ENCODE measurements at regions not wholly inside any gene's neighbourhood (a gene's known extent, or its start where the extent isn't known, plus 50 kb on each side); places are given as distances from the start of the nearest gene placed in this dataset.

DNA sequence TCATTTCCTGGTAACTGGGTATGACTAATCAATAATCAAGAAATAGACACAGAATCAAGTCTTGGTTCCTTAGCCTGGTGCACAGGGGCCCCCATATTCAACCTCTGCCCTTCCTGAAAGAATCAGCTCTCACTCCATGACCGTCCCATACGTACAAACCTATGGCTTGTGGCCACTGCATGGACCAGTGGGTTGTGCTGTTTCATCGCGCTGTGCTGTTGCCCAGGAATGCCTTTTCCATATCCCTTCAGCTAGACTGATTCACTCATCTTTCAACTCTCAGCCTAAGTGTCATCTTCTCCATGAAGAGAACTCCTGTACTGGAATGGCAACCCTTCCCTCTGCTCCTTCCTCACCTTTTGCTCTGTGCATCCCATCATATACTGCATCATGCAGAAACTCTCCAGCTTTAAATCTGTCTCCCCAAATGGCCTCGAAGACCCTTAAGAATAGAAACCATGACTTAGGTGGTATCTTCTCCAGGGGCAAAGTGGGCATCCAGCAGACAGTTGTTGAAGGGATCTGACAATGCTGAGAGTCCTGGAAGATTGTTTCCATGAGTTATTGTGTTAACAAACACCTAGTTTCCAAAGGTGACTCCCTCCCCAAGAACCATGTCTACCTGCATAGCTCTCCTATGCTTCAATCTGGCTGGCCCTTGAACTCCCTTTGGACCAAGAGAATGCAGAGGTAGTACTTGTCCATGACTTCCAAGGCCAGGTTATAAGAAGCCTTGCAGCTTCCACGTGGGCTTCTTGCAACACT, 180.8 kb downstream of the ACTL7B start:
- no peak for DNase-seq

DNA sequence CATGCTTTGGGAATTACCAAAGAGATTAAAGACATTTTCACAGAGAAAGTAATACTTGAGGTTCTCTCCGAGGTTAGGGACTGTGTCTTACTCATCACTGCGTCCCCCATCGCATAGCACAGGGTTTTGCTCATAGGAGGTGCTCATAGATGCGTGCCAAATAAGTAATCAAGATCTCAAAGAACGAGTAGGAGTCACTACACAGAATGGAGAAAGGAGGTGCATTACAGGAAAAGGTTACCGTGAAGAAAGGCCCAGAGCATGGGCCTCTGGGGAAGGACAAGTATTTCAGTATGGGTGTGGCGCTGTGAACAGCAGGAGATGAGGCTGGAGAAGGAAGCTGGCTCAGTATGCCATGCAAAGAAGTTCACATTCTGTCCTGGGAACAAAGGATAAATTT, 182.4 kb downstream of the ACTL7B start:
- DNase-seq = no peak

DNA sequence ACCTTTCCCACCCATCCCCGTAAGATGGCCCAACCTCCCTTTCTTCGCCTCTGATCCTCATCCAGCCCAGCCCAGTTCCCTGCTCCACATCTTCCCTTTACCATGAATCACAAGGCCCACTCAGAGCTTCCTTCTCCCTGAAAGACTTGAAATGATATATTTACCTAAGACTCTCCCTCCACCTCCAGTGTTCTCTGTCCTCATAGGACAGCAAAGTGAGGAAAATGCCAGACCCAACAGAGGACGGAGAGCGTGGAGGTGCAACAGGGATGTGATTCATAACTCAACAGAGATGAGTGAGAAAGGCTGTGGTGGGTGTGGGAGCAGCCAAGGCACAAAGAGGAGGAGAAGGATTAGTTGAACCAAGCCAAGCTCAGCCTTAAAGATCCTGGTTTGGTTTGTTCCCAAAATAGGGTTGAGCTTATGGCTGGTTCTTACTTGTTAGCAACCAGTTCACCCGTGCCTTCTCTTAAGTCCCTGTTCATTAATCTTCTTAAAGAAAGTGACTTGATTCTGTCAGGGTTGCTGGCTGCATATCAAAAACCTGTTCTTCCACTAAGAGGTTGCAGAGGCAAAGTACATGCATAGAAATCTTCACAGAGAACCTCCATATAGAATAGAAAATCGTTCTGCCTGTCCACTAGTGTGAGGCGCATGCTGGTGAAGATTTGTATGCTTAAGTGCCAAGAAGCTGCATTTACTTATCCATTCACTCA, 183.2 kb downstream of the ACTL7B start:
- no peak for DNase-seq

DNA sequence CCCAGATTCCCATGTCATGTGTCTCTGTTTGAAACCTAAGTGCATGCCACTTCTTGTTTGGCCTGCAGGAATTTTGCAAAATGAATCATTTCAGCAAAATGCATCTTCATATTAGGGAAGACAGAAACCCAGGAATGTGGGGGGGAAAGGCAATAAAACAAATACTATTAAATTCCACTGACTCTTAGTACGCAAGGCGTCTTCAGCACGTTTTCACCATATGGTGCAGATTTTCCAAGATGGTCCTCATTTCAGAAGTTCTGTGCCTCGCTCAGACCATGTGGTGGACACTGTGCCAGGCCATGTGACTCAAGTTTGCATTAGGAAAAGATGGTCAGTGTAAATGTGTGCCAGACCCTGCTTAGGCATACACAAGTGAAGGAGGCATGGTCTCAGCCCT, 184.0 kb downstream of the ACTL7B start:
- no peak for DNase-seq

DNA sequence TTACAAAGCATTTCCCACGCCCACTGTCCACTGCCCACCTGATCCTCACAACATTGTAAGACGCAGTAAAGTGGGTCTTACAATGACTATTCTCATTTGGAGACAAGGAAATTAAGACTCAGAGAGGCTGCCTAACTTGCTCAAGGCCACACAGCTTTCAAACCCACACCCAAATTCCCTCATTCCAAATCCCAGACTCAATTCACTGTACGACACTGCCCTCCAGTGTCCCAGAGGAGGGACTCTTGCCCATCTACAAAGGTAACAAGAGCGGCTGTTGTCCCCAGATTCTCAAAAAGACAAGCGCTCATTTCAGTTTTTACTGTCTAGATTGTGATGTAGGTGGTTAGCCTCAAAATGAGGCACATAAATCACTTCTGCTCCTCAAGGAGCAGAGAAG, 184.6 kb downstream of the ACTL7B start:
- no peak for DNase-seq

DNA sequence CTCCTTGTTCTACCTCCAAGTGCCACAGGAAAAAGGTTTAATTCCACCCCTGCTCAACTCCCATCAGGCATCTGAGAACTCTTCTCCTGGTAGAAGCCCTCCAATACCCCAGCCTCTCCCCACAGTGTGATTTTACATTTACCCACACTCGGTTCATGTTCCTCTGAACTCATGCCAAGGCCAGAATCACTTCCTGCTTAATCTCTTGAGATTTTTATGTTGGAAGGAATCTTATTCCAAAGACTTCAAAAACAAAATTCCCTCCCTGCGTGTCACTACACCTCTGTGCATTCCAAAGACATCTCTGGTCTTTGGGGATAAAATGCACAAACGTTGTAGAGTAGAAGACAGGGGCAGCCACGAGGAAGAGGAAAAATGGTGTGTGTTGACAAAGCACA, 186.8 kb downstream of the ACTL7B start:
- DNase-seq = no peak

DNA sequence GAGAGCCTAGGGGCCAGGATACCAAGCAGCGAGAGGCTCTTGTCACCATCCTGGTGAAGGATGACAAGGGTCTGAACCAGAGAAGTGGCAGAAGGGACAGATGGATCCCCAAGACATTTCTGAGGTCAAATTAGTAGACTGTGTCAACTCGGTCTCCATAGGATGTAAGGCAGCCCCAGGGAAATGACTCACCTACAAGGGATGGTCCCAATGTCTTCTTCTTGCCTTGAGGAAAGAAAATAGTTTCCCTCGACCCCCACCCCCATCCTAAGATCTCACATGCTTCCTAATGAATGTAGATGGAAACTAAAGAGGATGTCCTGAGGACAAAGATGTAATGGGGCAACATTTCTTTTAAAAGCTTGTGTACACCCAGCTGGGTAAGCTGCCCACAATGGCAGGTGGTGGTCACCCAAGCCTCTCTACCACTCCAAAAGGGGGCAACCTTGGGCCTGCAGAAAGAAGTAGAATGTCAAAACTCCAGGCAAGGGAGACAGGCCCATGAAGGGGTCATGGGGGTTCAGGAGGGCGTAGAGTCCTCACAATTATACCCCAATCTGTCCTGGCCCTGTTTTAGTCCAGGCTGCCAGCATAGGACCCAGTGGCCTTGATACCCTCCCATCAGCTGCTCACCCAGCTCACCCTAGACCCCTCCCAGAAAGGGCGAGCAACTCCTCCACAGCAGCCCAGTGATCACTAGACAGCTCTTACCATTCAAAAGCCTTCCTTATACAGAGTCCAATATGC, 187.4 kb downstream of the ACTL7B start:
- no peak for DNase-seq

DNA sequence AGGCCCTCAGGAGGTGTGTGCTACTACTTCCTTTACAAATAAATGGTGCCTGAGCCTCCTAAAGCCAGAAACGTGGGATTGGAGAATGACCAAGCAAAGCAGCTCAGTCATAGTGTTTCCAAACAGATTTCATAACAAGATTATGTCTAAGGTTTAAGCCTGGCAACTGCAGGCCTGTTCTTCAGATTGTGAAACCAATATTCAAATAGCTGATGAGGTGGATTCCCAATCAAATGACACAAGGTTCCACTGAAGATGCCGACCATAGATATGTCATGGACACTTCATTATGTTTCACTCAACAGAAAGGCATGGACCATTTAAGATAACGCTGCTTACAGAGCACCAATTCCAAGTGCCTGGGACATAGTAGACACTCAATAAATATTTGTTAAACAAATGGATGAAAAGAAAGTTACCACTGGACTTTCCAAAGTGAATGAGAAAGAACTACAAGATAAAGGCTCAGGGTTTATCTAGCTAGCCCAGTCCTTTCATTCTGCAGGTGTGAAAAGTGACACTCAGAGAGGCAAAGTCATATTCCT, 189.5 kb downstream of the ACTL7B start:
- DNase-seq = no peak

DNA sequence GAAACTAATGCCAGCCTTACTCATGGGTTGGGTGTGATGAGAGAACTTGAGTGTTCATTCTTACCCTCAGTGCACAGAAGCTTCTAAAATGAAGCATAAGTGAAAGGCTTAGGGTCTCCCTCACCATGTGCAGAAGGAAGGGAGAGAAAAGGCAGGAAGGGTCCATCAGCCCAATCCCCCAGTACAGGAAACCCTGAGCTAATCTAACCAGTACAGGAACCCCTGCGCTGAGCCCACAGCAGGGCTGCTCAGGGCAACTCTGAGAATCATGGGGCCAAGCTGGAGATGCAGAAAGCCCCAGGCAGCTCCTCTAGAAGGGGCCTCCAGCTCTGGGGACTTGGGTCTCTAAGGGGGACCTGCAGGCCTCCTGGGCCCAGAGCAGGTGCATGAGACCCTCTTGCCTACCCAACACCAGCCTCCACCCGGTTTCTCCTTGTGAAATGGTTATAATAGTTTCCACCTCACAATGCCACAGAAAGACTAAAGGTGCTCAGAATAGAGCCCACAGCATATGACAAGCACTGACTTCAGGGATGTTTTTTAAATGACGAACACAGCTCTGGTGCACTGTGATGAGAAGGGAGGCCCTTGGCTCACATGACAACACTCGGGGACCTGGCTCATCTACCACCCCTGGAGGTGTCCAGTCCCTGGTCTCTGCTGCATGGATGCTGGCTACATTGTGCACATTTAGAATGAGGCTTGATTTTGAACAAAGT, 190.1 kb downstream of the ACTL7B start:
- DNase-seq = no peak

DNA sequence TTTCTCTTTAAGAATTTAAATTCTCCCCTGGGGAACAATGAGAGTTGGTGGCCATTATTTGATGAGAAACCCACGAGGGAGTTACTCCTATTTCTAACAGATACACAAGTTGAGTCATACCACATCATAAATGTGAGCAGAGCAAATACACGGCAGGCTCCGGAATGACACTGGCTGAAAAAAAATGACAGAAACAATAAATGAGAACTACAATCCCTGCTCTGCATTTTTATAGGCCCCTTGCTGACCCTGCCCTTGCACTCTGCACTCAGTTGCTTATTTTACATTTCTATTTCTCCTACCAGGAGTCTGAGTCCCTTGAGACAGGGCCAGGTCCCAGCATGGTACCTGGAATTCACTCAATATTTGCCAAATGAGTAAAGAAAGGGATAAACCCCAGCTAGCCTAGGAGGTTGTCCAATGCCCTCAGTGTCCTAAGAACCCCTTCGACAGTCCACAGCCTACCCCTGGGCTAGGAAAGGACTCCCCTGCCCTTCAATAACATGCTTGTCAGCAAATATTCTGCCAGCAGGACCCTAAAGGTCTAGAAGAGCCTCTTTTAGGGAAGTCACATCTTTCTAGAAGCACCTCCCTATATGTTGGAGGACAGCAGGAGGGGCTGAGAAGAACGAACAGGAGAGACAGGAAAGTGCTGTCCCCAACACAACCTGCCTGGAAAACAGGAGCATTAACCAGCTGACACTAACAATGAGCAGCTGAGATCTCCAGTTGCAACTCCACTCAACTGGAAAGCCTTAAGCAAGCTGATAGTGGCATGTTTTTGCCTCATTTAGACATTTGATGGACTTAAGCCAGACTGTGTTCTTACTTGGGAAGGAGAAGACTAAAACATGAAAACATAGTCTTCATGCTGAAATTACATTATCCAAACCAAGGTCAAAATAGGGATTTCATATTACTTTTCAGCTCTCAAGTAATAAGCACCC, 191.2 kb downstream of the ACTL7B start:
- DNase-seq = no peak

DNA sequence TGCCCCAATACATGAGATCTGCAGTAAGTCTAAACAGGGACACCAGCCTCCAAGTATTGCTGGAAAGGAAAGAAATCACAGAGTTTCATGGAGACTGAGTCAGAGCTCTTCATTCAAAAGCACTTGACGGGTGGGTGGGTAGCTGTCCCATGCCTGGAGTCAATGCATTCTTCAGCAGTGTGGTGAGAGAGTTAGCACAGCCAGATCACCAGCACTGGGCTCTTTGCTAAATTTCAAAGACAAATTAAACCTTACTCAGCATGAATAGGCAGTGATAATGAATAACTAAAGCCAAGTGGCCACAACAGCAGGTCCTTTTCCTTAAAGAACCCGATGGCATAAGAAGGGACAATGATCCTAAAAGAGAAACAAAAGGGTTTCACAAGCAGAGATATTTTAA, 192.4 kb downstream of the ACTL7B start:
- DNase-seq = no peak

DNA sequence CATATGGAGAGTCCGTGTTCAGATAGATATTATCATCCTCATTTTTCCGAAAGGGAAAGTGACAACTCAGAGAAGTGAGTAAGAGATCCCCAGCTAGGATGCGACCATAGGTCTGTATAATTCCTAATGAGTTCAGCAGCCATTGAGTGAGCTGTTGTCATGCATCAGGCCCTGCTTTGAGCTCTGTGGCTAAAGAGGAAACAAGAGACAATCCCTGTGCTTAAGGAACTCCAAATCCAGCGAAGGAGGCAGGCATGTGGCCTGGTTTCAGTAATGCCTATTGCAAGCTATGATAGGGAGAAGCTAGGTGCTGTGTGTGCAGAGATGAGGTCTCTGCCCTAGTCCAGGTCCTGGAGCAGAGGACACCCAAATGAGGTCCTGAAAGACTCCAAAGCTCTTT, 192.8 kb downstream of the ACTL7B start:
- no peak for DNase-seq

DNA sequence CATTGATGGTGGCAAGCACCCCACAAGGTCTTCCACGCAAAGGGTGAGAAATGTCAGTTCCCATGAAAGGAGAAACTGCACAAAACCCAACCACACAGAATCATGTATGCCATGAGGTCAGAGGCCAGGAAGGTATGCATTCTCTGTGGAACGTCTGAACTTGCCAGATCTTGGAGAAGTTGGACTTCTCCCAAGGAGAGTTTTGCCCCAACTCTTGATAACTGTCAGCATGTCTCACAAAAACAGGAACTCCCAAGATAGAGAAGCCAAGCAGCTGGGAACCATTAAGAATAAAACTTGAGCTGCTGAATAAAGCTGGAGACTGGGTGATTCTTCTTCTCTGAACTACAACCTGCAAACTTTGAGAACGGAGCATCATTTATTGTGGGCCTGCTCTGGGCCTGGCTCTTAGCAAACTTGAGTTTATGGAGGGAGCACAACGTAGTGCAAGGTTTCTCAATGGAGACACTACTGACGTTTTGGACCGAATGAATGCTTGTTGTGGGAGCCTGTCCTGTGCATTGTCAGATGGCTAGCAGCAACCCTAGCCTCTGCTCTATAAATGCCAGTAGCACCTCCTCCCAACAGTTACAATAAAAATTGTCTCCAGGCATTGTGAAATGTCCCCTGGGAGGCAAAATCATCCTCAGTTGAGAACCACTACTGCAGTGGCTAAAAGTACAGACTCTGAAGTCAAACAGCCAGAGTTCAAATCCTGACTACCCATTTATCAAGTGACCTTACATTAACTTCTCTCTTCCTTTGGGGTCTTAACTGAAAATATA, 193.5 kb downstream of the ACTL7B start:
- DNase-seq = no peak

DNA sequence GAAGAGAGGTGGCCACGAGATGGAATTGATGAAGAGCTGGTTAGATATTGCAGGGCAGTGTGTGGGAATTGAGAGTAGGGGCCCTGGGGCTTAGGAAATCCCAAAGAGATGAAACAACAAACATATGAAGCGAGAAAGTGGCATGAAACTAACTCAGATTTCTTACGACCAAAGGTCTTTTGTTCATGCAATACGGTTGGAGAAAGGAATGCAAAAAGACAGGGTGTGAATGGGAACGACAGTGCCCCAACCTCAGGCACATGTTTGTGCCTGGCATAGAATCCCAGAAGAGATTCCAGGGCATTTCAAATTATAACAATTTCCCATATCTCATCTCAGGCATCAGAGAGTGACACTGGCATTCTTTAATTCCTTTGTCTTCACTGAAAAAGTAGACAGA, 199.2 kb downstream of the ACTL7B start:
- no peak for DNase-seq

DNA sequence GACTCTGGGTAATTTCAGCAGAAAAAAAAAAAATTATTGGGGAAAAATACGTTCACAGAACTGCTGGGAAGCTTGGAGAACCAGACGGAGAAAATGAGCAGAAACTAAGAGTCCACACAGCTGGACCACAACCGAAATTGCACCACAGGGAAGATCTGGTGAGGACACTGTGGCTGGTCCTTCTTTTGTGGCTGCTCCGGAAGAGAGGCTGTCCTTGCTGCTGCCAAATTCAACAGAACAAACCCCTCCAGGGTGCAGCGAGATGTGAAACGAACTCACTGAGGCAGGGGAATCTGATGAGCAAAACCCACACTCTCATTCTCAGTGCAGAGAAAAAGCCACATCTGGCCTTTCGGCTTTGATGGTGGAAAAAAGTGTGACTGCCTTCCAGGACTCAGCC, 200.0 kb downstream of the ACTL7B start:
- no peak for DNase-seq

DNA sequence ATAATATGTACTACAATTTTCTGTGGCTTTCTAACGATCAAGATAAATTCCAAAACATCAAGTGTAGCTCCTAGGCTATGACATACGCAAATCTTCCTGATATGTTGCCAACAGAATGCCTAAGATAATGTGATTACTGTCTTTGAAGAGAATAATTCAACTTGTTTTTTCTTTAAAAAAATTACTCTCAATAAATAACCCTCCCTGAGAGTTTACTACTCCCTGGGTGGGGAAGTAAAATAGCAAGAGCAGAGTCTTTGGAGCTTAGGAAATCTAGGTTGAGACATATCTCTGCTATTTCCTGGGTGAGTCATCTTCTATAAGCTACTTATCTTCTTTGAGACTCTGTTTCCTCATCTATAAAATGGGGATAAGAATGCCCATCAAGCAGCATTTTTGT, 201.2 kb downstream of the ACTL7B start:
- DNase-seq = no peak

DNA sequence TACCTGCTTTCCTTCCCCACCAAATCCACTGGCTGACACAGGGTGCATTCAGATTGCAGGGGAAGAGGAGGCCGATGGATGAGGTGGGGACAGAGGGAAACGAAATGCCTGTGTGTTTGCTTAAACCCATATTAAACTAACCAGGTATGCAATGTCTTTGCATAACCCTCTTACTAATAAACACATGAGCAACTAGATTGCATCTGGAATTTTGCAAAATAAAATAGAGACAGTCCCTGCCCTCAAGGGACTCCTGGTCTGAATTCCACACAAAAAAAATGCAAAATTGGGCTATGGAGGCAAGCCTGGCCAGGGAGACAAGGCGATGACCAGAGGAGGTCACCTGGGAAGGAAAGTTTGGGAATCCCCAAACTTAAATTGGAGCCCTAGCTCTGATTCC, 202.9 kb downstream of the ACTL7B start:
- no peak for DNase-seq

DNA sequence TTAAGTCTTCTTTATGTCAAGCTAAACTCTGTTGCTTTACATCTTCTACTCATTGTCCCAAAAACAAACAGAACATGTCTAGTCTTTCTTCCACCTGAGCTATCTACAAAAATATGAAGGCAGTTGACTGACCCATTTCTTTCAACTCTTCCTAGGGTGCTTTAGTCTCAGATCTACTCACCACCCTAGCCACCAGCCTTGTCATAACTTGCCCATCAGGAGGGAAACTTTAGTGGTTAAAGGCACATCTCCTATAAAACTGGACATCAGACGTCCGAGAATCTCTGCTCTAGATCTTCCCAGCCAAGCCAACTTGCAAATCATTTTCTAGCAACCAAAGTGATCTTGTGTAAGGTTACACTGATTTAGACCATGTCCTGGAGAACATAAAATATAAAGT, 205.0 kb downstream of the ACTL7B start:
- no peak for DNase-seq

DNA sequence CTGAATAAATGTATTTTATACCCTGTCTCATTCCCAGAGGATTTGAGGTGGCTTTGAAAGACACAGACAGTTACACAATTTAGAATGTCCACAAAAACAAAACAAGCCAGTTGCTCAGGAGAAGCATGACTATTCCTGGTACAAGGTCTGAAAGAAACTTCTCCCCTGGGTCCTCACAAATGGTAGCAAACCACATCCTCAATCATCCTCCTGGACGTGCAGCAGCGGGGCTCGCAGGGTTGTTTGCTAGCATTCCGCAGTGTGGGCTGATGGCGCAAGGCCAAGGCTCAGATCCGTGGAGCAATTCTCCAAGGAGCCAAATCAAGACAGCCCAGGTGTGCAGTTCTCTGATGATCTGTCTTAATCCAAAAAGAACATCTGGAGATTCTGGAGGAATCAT, 210.3 kb downstream of the ACTL7B start:
- DNase-seq = no peak

DNA sequence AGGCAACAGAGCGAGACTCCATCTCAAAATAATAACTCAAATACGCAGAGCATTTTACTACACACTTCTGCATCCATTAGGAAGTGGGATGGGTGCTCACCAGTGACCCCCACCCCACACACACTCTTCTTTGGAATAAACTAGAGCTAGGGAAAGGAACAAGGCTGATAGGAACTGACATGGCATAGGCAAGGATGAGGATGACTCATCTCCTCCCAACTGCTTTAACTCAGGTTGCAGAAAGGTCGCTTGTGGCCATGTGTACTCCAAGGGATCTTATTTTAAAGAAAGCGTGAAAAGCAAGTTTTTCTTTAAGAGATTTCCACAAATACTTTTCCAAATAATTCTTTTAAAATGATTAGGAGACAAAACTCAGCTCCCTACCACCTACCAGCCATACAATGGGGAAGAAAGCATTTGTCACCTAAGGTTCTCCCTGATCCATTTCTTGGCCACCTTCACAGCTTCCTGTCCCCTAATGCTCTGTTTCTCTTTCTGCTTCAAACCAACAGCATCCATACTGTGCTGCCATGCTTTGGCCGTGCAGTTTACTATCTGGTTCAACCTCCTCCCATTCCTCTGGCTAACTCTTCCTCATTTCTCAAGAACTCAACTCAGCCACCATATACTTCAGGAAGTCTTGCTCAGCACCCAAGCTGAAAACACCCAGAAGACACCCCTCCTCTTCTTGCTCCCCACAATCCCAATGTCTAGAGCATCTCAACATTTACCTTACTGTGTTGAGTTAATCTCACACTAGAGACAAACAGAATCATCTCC, 211.9 kb downstream of the ACTL7B start:
- no peak for DNase-seq

Measured in NCI-H2107 (cell line).